ENCODE measurements at regions not wholly inside any gene's neighbourhood (a gene's known extent, or its start where the extent isn't known, plus 50 kb on each side); places are given as distances from the start of the nearest gene placed in this dataset.

DNA sequence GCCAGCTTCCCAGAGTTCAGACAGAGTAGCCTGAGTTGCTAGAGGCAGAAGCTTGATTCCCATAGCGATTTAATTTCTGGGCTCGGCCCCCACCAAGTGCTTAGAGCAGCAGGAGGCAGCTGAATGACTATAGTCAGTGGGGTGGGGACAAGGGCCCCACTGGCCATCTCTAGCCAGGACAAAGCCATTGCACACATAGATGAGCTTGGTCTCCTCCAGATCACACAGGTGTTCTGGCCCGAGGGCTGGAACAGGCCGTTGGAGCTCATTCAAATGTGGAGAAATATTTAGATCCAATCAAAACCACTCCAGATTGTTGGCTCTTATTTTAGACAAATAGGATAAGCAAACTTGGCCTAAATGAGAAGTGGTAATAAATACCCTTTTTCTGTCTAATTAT is 287.3 kb upstream of the NCKAP5 start:
- TF ChIP-seq CTCF (IDR thresholded peaks at IDR 0.05) (no peak), POLR2AphosphoS5 (IDR thresholded peaks at IDR 0.05) (no peak)

All from upper lobe of left lung (tissue), 4 donors.